A673 (cell line): ENCODE measurements at regions not wholly inside any gene's neighbourhood (a gene's known extent, or its start where the extent isn't known, plus 50 kb on each side); places are given as distances from the start of the nearest gene placed in this dataset.

Source experiments
- CTCF ChIP-seq: fragments of 300-800, 200-600 bp; sonication (generic); conservative IDR thresholded peaks from 2 replicates; pipeline ENCODE4 v1.5.1; 2017; ENCODE audit warnings: low read depth, mild to moderate bottlenecking, antibody characterized with exemption, low read length, moderate library complexity, mixed read lengths
- EZH2 ChIP-seq: fragments of 200-600 bp; sonication (generic); IDR thresholded peaks from 2 replicates; pipeline ENCODE4 v1.6.1; 2017; ENCODE audit warnings: borderline replicate concordance, low read depth, mild to moderate bottlenecking, mixed read lengths, antibody characterized with exemption, low read length; ENCODE audit not compliant: poor library complexity, severe bottlenecking

GRCh38 chr7:32762925-32763293, 128.7 kb downstream of the KBTBD2 start:
- TF ChIP-seq CTCF (no peak), EZH2 (no peak)
